WI38 (cell line): ENCODE measurements at regions not wholly inside any gene's neighbourhood (a gene's known extent, or its start where the extent isn't known, plus 50 kb on each side); places are given as distances from the start of the nearest gene placed in this dataset.
A peak's percentile ranks its signal among the peaks of the same experiment; 100 is the strongest.

ENCODE experiments used
- H3K4me3 ChIP-seq: 2 replicates; pipeline ENCODE4 v1.5.1; 2011; ENCODE audit warnings: low read depth, mild to moderate bottlenecking, control low read depth, low read length
- TF ChIP-seq, protein P1 (sequence below): IDR thresholded peaks from 2 replicates; pipeline ENCODE4 v1.5.1; 2012; ENCODE audit warnings: low read depth, mild to moderate bottlenecking, control low read depth, low read length

DNA sequence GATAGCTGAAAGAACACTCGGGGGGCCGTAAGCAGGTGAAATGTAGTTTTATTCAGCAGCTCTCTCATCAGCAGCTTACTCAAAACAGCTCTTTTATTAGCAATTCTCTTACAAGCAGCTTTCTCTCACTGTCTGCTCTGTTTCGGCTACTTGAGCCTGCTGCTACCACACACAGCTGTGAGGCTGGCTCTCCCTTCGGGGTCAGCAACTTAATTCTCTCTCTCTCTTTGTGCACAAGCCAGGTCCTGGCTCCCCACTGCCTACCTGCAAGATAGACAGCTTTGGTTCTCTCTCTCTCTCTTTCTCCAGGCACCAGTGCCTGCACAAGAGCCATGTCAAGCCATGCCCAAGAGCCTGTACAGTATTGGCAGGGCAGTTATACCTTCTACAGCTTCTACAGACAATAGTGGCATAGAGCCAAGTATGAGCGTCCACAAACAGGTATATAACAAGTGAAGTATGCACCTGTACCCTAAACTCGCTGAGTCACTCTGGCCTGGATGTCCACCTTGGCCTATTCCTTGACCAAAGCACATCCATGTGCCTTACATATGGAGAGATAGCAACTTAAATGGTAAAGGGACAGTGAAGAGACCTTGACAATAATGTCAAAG is 110.8 kb downstream of the MTNR1B start:
- H3K4me3 ChIP-seq, result no peak overlapping the region
- TF ChIP-seq, protein P1, sequence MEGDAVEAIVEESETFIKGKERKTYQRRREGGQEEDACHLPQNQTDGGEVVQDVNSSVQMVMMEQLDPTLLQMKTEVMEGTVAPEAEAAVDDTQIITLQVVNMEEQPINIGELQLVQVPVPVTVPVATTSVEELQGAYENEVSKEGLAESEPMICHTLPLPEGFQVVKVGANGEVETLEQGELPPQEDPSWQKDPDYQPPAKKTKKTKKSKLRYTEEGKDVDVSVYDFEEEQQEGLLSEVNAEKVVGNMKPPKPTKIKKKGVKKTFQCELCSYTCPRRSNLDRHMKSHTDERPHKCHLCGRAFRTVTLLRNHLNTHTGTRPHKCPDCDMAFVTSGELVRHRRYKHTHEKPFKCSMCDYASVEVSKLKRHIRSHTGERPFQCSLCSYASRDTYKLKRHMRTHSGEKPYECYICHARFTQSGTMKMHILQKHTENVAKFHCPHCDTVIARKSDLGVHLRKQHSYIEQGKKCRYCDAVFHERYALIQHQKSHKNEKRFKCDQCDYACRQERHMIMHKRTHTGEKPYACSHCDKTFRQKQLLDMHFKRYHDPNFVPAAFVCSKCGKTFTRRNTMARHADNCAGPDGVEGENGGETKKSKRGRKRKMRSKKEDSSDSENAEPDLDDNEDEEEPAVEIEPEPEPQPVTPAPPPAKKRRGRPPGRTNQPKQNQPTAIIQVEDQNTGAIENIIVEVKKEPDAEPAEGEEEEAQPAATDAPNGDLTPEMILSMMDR, result no peak

DNA sequence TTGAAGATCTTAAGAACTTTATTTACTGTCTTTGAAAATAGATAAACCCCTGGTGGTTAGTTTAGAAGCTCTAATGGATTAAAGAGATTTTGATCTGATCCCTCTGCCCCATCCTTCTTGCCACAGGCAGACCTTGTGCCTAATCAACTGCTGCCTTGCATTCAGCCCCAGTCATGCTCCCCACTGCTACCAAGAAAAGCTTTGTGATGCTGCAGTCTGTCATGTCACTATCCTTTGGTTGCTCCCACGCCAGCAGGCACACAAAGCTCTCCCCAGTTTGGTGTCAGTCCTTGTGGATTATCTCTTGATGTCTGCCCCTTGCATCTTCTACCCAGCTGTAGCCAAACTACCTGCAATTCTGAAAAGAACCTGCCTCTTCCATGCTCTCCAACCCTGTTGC is 112.2 kb downstream of the MTNR1B start:
- no peak overlapping the region for H3K4me3 ChIP-seq
- TF ChIP-seq, protein P1, result no peak

DNA sequence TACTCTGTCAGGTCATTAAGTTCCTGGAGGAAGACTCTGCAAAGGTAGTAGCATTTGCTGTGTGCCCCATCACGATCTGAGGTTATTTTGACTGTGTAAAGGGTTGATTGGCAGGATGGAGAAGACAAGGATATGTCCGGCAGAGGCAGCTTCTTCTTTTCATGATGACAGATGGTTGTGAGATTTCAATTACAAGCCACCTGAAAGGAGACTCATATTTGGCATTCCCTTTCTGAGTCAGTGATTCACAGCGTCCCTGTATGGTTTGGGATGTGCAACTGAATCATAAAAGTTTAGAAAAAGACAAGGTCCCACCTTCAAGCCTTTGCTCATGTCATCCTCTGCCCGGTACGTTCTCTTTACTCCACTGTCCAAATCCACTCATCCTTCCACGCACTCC is 113.4 kb downstream of the MTNR1B start:
- TF ChIP-seq, protein P1, result no peak
- H3K4me3 ChIP-seq, result no peak overlapping the region

DNA sequence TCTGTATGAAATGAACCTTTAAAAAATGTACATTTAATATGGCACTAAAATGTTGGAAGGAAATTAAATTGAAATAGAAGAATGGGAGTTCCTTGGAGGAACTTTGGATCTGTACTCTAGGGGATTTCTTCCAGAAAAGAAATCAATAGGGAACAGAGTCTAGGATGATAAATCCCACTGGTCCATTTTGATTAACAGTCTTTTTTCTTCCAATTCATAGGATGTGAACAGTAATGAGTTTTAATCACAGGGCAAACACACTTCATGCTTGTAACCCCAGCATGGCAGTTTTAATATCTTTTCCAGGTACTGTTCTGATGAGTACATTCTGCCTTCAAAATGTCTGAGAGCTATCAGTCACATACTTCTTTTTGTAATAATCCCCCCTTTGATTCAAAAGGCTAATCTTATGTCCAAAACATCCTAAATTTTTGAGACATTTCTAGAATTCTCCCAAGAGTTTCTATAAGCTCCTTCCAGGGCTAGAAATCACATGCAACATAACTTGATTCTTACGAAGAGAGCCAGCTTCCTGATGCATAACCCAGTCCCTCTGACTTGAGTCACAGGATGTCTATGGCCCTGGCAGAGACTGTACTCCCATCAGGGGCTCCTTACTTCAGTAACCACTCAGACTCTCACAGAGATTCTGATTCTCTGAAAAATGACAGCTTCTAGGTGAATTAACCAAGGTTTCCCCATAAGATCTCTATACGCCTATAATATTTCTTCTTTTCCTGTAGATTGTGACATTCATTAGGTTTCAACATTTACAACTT is 112.9 kb downstream of the SLC36A4 start:
- H3K4me3 ChIP-seq, result no peak overlapping the region
- TF ChIP-seq, protein P1, result no peak

DNA sequence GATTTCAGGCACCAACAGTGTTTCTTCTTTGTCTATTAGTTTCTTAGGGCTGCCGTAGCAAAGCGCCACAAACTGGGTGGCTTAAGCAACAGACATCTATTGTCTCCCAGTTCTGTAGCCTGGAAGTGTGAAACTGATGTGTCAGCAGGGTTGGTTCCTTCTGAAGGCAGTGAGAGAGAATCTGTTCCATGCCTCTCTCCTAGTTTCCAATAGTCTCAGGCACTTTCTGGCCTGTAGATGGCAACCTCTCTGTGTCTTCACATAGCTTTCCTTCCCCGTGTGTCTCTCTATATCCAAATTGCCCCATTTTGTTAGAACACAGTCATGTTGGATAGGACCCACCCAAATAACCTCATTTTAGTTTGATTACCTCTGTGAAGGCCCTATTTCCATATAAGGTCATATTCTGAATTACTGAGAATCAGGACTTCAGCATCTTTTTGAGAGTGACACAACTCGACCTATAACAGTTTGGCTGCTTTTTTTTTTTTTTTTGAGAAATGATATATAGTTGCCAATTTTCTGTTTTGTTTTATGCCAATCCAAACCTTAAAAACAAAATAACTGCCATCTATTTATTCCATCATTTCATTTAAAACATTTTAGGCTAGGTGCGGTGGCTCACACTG is 108.2 kb downstream of the SLC36A4 start:
- H3K4me3 ChIP-seq, result no peak overlapping the region
- TF ChIP-seq, protein P1, result peak; percentile 48
